GM19455 (cell line): ENCODE measurements at regions not wholly inside any gene's neighbourhood (a gene's known extent, or its start where the extent isn't known, plus 50 kb on each side); places are given as distances from the start of the nearest gene placed in this dataset.
"Not testable (repeated sequence)": the region's sequence is repeated elsewhere in the genome, so short reads cannot be mapped to it uniquely, and the experiment has no call there.

Source experiments
- ATAC-seq: cut with Tn5 transposase; IDR thresholded peaks from one replicate; pipeline ENCODE4 v1.9.1; 2021; ENCODE audit not compliant: unreplicated experiment

- not testable (repeated sequence) for ATAC-seq
These were observed 109.8 kb downstream of the OTOP1 start for GRCh38 chr4:4116901-4117300.

GRCh38 chr4:4134368-4134767 lies 92.4 kb downstream of the OTOP1 start:
- not testable (repeated sequence) for ATAC-seq

GRCh38 chr4:4136621-4137020 lies 90.1 kb downstream of the OTOP1 start:
- not testable (repeated sequence) for ATAC-seq
